Bronchial epithelial cell (primary cell): ENCODE measurements at regions not wholly inside any gene's neighbourhood (a gene's known extent, or its start where the extent isn't known, plus 50 kb on each side); places are given as distances from the start of the nearest gene placed in this dataset.
A peak's percentile ranks its signal among the peaks of the same experiment; 100 is the strongest.

ENCODE experiments used
- DNase-seq: peaks from one replicate; pipeline ENCODE4 v3.0.0-alpha.2; 2010; ENCODE audit warnings: low read depth
- FAIRE-seq: peaks from 2 replicates; lab custom pipeline; 2011; peaks lifted over from hg19 to GRCh38; lab: Jason Lieb, UNC
- H3K27me3 ChIP-seq: 2 replicates; pipeline ENCODE4 v1.5.1; 2011; ENCODE audit warnings: low read length; ENCODE audit not compliant: control insufficient read depth, insufficient read depth
- H3K36me3 ChIP-seq: 2 replicates; pipeline ENCODE4 v1.5.1; 2011; ENCODE audit warnings: low read length; ENCODE audit not compliant: control insufficient read depth, insufficient read depth
- H3K4me3 ChIP-seq: 2 replicates; pipeline ENCODE4 v1.5.1; 2011; ENCODE audit warnings: mild to moderate bottlenecking, low read depth, low read length, control low read depth
- TF ChIP-seq, protein P1 (sequence below): IDR thresholded peaks from 2 replicates; pipeline ENCODE4 v1.5.1; 2011; ENCODE audit warnings: mild to moderate bottlenecking, moderate library complexity, low read length, control low read depth, inconsistent platforms; ENCODE audit not compliant: insufficient read depth, severe bottlenecking

DNA sequence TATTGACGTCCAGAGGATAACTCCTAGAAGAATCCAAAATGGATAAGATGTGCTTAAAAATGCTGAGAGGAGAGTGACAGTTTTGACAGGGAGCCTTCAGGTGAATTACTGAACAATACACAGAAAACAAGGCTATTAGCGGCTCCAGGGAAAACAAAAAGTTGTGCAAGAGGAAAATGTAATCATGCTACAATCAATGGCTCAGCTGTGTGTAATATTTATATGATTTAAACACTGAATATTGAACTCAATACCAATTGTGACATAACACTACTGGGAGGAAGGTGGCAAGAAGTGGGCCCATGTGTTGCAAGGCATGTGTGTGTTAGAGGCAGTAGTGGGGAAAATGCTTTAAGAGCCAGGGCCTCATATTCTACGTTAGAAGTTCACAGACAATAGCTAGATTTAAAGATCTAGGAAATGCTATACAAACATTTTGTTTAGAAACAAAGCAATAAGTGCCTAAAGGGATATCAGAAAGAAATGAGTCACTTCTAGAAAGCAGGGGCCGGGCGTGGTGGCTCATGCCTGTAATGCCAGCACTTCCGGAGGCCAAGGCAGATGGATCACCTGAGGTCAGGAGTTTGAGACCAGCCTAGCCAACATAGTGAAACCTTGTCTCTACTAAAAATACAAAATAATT, 253.2 kb upstream of the IRX5 start:
- TF ChIP-seq, protein P1, sequence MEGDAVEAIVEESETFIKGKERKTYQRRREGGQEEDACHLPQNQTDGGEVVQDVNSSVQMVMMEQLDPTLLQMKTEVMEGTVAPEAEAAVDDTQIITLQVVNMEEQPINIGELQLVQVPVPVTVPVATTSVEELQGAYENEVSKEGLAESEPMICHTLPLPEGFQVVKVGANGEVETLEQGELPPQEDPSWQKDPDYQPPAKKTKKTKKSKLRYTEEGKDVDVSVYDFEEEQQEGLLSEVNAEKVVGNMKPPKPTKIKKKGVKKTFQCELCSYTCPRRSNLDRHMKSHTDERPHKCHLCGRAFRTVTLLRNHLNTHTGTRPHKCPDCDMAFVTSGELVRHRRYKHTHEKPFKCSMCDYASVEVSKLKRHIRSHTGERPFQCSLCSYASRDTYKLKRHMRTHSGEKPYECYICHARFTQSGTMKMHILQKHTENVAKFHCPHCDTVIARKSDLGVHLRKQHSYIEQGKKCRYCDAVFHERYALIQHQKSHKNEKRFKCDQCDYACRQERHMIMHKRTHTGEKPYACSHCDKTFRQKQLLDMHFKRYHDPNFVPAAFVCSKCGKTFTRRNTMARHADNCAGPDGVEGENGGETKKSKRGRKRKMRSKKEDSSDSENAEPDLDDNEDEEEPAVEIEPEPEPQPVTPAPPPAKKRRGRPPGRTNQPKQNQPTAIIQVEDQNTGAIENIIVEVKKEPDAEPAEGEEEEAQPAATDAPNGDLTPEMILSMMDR = no peak
- FAIRE-seq (no peak), DNase-seq (peak; percentile 67)
- Histone ChIP-seq H3K27me3 (no peaks in the 10 kb centered on the region), H3K4me3 (no peak overlapping the region), H3K36me3 (no peaks in the 10 kb centered on the region)

DNA sequence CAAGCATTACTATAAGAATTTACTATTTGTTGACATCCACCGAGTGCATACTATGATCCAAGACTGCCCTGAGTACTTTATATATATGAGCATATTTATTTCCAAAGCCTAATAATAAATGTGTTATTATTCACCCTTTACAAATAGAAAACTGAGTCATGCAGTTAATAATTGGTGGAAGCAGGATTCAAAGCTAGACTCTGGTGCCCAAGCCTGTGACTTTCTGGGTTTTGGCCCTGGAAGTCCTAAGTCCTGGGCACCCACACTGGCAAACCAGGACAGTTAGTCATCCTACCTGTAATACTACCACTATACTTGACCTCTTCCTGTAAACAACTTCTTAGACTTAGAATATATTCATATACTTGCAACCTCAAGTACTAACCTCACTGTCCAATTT, 257.4 kb upstream of the IRX5 start:
- TF ChIP-seq, protein P1 = no peak
- DNase-seq (peak; percentile 72), FAIRE-seq (no peak)
- Histone ChIP-seq H3K27me3 (no peaks in the 10 kb centered on the region), H3K36me3 (no peaks in the 10 kb centered on the region), H3K4me3 (no peak overlapping the region)

DNA sequence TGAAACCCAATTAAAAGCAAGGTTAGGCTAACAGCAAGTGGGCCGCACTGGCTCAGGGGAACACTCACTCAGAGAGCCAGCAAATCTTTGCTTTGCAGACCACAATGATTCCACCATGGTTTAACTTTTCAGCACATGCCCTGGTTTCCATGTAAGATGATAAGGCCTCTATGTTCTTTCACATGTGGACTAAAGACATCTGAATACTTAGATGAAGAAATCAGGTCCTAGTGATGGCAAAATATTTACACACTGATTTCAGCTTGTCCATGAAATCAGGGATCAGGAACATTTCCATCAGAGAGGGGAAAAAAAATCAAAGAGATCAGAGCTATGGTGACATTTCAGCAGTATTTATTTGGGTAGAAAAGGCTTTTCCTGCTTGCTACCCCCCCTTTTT, 258.2 kb upstream of the IRX5 start:
- FAIRE-seq (no peak), DNase-seq (no peak)
- Histone ChIP-seq H3K4me3 (no peak overlapping the region), H3K27me3 (no peaks in the 10 kb centered on the region), H3K36me3 (no peaks in the 10 kb centered on the region)
- TF ChIP-seq, protein P1 = no peak

- no peaks in the 10 kb centered on the region for H3K27me3 ChIP-seq
- DNase-seq (no peak), FAIRE-seq (no peak)
- TF ChIP-seq, protein P1 = no peak
- no peak overlapping the region for H3K4me3 ChIP-seq
- H3K36me3 ChIP-seq = no peaks in the 10 kb centered on the region
Observed at GRCh38 chr16:54657709-54658102, 273.0 kb upstream of the IRX5 start.

GRCh38 chr16:54657058-54657708, 273.5 kb upstream of the IRX5 start:
- Histone ChIP-seq H3K4me3 (no peak overlapping the region), H3K36me3 (no peaks in the 10 kb centered on the region), H3K27me3 (no peaks in the 10 kb centered on the region)
- TF ChIP-seq, protein P1 = peak; percentile 24
- FAIRE-seq (peak; percentile 97), DNase-seq (peak; percentile 97)

- TF ChIP-seq, protein P1 = no peak
- FAIRE-seq (no peak), DNase-seq (peak; percentile 15)
- Histone ChIP-seq H3K27me3 (no peaks in the 10 kb centered on the region), H3K36me3 (no peaks in the 10 kb centered on the region), H3K4me3 (peak overlapping the region; percentile 3)
Observed at GRCh38 chr16:54655121-54655590, 275.5 kb upstream of the IRX5 start.
